ENCODE measurements at regions not wholly inside any gene's neighbourhood (a gene's known extent, or its start where the extent isn't known, plus 50 kb on each side); places are given as distances from the start of the nearest gene placed in this dataset.

DNA sequence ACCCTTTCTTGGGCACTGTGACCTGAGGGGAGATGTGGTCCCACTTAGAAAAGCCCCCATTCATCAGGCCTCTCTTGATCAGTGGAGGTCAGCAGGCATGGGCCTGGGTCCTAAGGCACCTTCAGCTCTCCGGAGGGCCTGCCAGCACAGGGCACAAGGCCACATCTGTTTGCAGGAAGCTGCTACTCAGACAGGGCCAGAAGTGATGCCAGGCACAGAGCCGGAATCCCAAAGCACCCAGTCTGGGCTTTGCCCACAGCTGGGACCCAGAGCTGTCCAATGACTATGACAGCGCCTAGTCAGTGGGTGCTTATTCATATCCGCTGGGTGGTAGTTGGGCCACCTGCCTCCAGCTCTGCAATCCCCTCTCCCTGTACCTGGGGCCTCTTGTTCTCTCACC lies 63.2 kb upstream of the ELN start:
- DNase-seq (ENCODE audit: low spot score) (no peak), FAIRE-seq (no peak), ATAC-seq (no peak)
- H3K27ac ChIP-seq (ENCODE audit: extremely low read length, insufficient read depth, low read length), result no peak overlapping the region
- H3K9me3 ChIP-seq (ENCODE audit: low read length), result peaks cover 15% of the 10 kb centered on the region
- no CpG with 5 or more reads among the region's 4 CpGs for WGBS (ENCODE audit: low lambda C conversion rate)
- no peak overlapping the region for H2AFZ ChIP-seq (ENCODE audit: low read length)
- TF ChIP-seq, protein P1, sequence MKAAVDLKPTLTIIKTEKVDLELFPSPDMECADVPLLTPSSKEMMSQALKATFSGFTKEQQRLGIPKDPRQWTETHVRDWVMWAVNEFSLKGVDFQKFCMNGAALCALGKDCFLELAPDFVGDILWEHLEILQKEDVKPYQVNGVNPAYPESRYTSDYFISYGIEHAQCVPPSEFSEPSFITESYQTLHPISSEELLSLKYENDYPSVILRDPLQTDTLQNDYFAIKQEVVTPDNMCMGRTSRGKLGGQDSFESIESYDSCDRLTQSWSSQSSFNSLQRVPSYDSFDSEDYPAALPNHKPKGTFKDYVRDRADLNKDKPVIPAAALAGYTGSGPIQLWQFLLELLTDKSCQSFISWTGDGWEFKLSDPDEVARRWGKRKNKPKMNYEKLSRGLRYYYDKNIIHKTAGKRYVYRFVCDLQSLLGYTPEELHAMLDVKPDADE (CRISPR knock-in tag; IDR thresholded peaks at IDR 0.05), result no peak
- TF ChIP-seq, protein P2, sequence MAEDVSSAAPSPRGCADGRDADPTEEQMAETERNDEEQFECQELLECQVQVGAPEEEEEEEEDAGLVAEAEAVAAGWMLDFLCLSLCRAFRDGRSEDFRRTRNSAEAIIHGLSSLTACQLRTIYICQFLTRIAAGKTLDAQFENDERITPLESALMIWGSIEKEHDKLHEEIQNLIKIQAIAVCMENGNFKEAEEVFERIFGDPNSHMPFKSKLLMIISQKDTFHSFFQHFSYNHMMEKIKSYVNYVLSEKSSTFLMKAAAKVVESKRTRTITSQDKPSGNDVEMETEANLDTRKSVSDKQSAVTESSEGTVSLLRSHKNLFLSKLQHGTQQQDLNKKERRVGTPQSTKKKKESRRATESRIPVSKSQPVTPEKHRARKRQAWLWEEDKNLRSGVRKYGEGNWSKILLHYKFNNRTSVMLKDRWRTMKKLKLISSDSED (CRISPR knock-in tag; IDR thresholded peaks at IDR 0.05), result no peak
- TF ChIP-seq ETV5 (CRISPR knock-in tag; IDR thresholded peaks at IDR 0.05; ENCODE audit: borderline replicate concordance) (no peak), ZNF44 (CRISPR knock-in tag; IDR thresholded peaks at IDR 0.05) (no peak), SOX6 (IDR thresholded peaks at IDR 0.05) (no peak), SOX6 (CRISPR knock-in tag; IDR thresholded peaks at IDR 0.05) (no peak), TOPORS (CRISPR knock-in tag; IDR thresholded peaks at IDR 0.05) (no peak), U2AF2 (IDR thresholded peaks at IDR 0.05; ENCODE audit: low read depth, low read length) (no peak), ZNF235 (CRISPR knock-in tag; IDR thresholded peaks at IDR 0.05; ENCODE audit: borderline replicate concordance) (no peak), KLF12 (CRISPR knock-in tag; IDR thresholded peaks at IDR 0.05; ENCODE audit: borderline replicate concordance) (no peak), SUZ12 (IDR thresholded peaks at IDR 0.05; ENCODE audit: low read depth, low read length) (no peak), ZNF598 (CRISPR knock-in tag; IDR thresholded peaks at IDR 0.05; ENCODE audit: borderline replicate concordance) (no peak), NR2C2 (CRISPR knock-in tag; IDR thresholded peaks at IDR 0.05; ENCODE audit: borderline replicate concordance) (no peak), ZNF30 (CRISPR knock-in tag; IDR thresholded peaks at IDR 0.05) (no peak), SSRP1 (CRISPR knock-in tag; IDR thresholded peaks at IDR 0.05) (no peak)
- TF ChIP-seq, protein P3, sequence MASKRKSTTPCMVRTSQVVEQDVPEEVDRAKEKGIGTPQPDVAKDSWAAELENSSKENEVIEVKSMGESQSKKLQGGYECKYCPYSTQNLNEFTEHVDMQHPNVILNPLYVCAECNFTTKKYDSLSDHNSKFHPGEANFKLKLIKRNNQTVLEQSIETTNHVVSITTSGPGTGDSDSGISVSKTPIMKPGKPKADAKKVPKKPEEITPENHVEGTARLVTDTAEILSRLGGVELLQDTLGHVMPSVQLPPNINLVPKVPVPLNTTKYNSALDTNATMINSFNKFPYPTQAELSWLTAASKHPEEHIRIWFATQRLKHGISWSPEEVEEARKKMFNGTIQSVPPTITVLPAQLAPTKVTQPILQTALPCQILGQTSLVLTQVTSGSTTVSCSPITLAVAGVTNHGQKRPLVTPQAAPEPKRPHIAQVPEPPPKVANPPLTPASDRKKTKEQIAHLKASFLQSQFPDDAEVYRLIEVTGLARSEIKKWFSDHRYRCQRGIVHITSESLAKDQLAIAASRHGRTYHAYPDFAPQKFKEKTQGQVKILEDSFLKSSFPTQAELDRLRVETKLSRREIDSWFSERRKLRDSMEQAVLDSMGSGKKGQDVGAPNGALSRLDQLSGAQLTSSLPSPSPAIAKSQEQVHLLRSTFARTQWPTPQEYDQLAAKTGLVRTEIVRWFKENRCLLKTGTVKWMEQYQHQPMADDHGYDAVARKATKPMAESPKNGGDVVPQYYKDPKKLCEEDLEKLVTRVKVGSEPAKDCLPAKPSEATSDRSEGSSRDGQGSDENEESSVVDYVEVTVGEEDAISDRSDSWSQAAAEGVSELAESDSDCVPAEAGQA (IDR thresholded peaks at IDR 0.05; ENCODE audit: low read depth), result no peak
- TF ChIP-seq, protein P3 (CRISPR knock-in tag; IDR thresholded peaks at IDR 0.05; ENCODE audit: borderline replicate concordance), result no peak
- no peaks in the 10 kb centered on the region for H3K27me3 ChIP-seq (ENCODE audit: control insufficient read depth in 1 of 2, insufficient read depth in 2 of 2, low read length in 2 of 2)
- H3K79me2 ChIP-seq (ENCODE audit: insufficient read depth, low read length), result no peaks in the 10 kb centered on the region
- H3K4me3 ChIP-seq (replicated peaks in 1 of 3; ENCODE audit: insufficient read depth in 1 of 3, low read depth in 2 of 3, low read length in 3 of 3), result no peak overlapping the region
- H3K9ac ChIP-seq (ENCODE audit: insufficient read depth, low read depth, low read length), result no peak overlapping the region
- H3K4me1 ChIP-seq (ENCODE audit: insufficient read depth, low read length), result no peaks in the 10 kb centered on the region
- no TSS peak for BruUV-seq (replicated peaks)
- H4K20me1 ChIP-seq (ENCODE audit: insufficient read depth, low read length), result no peaks in the 10 kb centered on the region
- intact Hi-C loops (cut with micrococcal nuclease; ENCODE audit: unreplicated experiment), result no loop called here
- H3K36me3 ChIP-seq (replicated peaks in 1 of 2; ENCODE audit: control insufficient read depth in 1 of 2, insufficient read depth in 2 of 2, low read length in 2 of 2), result no peaks in the 10 kb centered on the region
- ChIA-PET CTCF (ENCODE audit: low intra/inter-chr PET ratio, low total read pairs) (no interaction called here), POLR2A (no interaction called here)
- in situ Hi-C loops (cut with HindIII; ENCODE audit: extremely low pct_ligation_motif_present, low pct_unique_long_range_greater_than_20kb), result no loop called here
- no peak overlapping the region for H3K4me2 ChIP-seq (ENCODE audit: low read depth, low read length)

Measured in HepG2 (cell line).